ENCODE measurements at regions not wholly inside any gene's neighbourhood (a gene's known extent, or its start where the extent isn't known, plus 50 kb on each side); places are given as distances from the start of the nearest gene placed in this dataset.

GRCh38 chr2:601387-601698 is 75.9 kb downstream of the TMEM18 start:
- TF ChIP-seq TCF12 (IDR thresholded peaks at IDR 0.05) (no peak), TCF12 (CRISPR knock-in tag; IDR thresholded peaks at IDR 0.05) (no peak), ZFP91 (CRISPR knock-in tag; IDR thresholded peaks at IDR 0.05; ENCODE audit: borderline replicate concordance) (no peak), ZNF639 (CRISPR knock-in tag; conservative IDR thresholded peaks at IDR 0.05) (no peak), DPF2 (CRISPR knock-in tag; IDR thresholded peaks at IDR 0.05; ENCODE audit: borderline replicate concordance, low read depth) (no peak), ZNF382 (CRISPR knock-in tag; IDR thresholded peaks at IDR 0.05; ENCODE audit: borderline replicate concordance) (no peak), CTCF (CRISPR knock-in tag; IDR thresholded peaks at IDR 0.05) (no peak), CBFB (CRISPR knock-in tag; IDR thresholded peaks at IDR 0.05) (no peak), ELF1 (CRISPR knock-in tag; IDR thresholded peaks at IDR 0.05) (no peak), ZXDC (CRISPR knock-in tag; IDR thresholded peaks at IDR 0.05) (no peak)

Measured in HepG2 (cell line).